Neuronal stem cell (in vitro differentiated cells): ENCODE measurements at regions not wholly inside any gene's neighbourhood (a gene's known extent, or its start where the extent isn't known, plus 50 kb on each side); places are given as distances from the start of the nearest gene placed in this dataset.

Source experiments
- DNase-seq: peaks from one replicate; pipeline ENCODE4 v3.0.0-alpha.2; 2013; ENCODE audit warnings: low spot score
- H2AFZ ChIP-seq: one replicate; pipeline ENCODE4 v1.6.1; 2013; ENCODE audit warnings: mild to moderate bottlenecking, low read length, inconsistent platforms
- H2AK5ac ChIP-seq: 2 replicates; pipeline ENCODE4 v1.6.1; 2013; ENCODE audit warnings: low read depth, mild to moderate bottlenecking, inconsistent platforms, low read length, moderate library complexity, mixed read lengths
- H2BK120ac ChIP-seq: 2 replicates; pipeline ENCODE4 v1.6.1; 2013; ENCODE audit warnings: low read depth, mild to moderate bottlenecking, inconsistent platforms, low read length, moderate library complexity, mixed read lengths
- H2BK12ac ChIP-seq: one replicate; pipeline ENCODE4 v1.6.1; 2013; ENCODE audit warnings: low read length, inconsistent platforms
- H2BK15ac ChIP-seq: 2 replicates; pipeline ENCODE4 v1.6.1; 2013; ENCODE audit warnings: mild to moderate bottlenecking, low read length, inconsistent platforms, mixed read lengths
- H2BK5ac ChIP-seq: one replicate; pipeline ENCODE4 v1.6.1; 2013; ENCODE audit warnings: inconsistent platforms, mild to moderate bottlenecking, low read length, moderate library complexity
- H3K14ac ChIP-seq: one replicate; pipeline ENCODE4 v1.6.1; 2013; ENCODE audit warnings: low read length, inconsistent platforms
- H3K18ac ChIP-seq: 2 replicates; pipeline ENCODE4 v1.6.1; 2013; ENCODE audit warnings: low read length, inconsistent platforms
- H3K23ac ChIP-seq: 2 replicates; pipeline ENCODE4 v1.6.1; 2013; ENCODE audit warnings: low read depth, mild to moderate bottlenecking, mixed read lengths, low read length, inconsistent platforms; ENCODE audit not compliant: poor library complexity
- H3K27ac ChIP-seq: replicated peaks from 3 replicates; pipeline ENCODE4 v1.5.1; 2013; ENCODE audit warnings: low read length, inconsistent platforms
- H3K27me3 ChIP-seq, 3 experiments: 2 replicates each; pipeline ENCODE4 v1.6.1; 2013; ENCODE audit warnings: low read length in 3 of 3, mild to moderate bottlenecking in 2 of 3, inconsistent platforms in 1 of 3, low read depth in 1 of 3, mixed read lengths in 1 of 3, moderate library complexity in 1 of 3; ENCODE audit not compliant: control insufficient read depth in 3 of 3, insufficient read depth in 3 of 3
- H3K36me3 ChIP-seq, 2 donors: replicated peaks in 1 of 2; 2 replicates each; pipeline ENCODE4 v1.6.1; 2013; ENCODE audit warnings: low read length in 2 of 2; ENCODE audit not compliant: control insufficient read depth in 2 of 2, insufficient read depth in 2 of 2
- H3K4ac ChIP-seq: 2 replicates; pipeline ENCODE4 v1.6.1; 2013; ENCODE audit warnings: inconsistent platforms, mild to moderate bottlenecking, low read length, moderate library complexity
- H3K4me1 ChIP-seq, 2 donors: 1 replicate in 1 of 2; 2 replicates in 1 of 2; pipeline ENCODE4 v1.6.1; 2013; ENCODE audit warnings: low read length in 2 of 2, low read depth in 1 of 2; ENCODE audit not compliant: control insufficient read depth in 2 of 2, insufficient read depth in 1 of 2
- H3K4me2 ChIP-seq: one replicate; pipeline ENCODE4 v1.6.1; 2013; ENCODE audit warnings: mild to moderate bottlenecking, low read length, inconsistent platforms; ENCODE audit not compliant: insufficient read depth, poor library complexity, severe bottlenecking
- H3K4me3 ChIP-seq, 2 donors: 2 replicates each; pipeline ENCODE4 v1.5.1; 2013; ENCODE audit warnings: low read length in 2 of 2, mild to moderate bottlenecking in 2 of 2, inconsistent platforms in 1 of 2, moderate library complexity in 1 of 2
- H3K79me1 ChIP-seq: one replicate; pipeline ENCODE4 v1.6.1; 2013; ENCODE audit warnings: low read depth, mild to moderate bottlenecking, inconsistent platforms, low read length, moderate library complexity
- H3K9ac ChIP-seq: one replicate; pipeline ENCODE4 v1.6.1; 2013; ENCODE audit warnings: mild to moderate bottlenecking, low read depth, low read length, inconsistent platforms; ENCODE audit not compliant: poor library complexity
- H3K9me3 ChIP-seq, 2 donors: replicated peaks in 1 of 2; 2 replicates each; pipeline versions ENCODE3 to v1.6.1; 2013; ENCODE audit warnings: low read length in 2 of 2, mild to moderate bottlenecking in 2 of 2, inconsistent platforms in 1 of 2, low read depth in 1 of 2, mixed read lengths in 1 of 2, moderate library complexity in 1 of 2; ENCODE audit not compliant: control insufficient read depth in 2 of 2, insufficient read depth in 1 of 2
- H4K8ac ChIP-seq: one replicate; pipeline ENCODE4 v1.6.1; 2013; ENCODE audit warnings: low read depth, mild to moderate bottlenecking, inconsistent platforms, low read length, moderate library complexity
- H4K91ac ChIP-seq: one replicate; pipeline ENCODE4 v1.6.1; 2013; ENCODE audit warnings: low read length, low read depth, mild to moderate bottlenecking, inconsistent platforms; ENCODE audit not compliant: poor library complexity
- WGBS, 2 donors: extraction: QIAGEN DNeasy Blood & Tissue Kit; methylation state at CpG; one replicate each; pipeline ENCODE4 v1.1.7; 2013; ENCODE audit warnings: missing lambda C conversion rate in 2 of 2, mixed read lengths in 1 of 2; ENCODE audit not compliant: insufficient read length in 2 of 2, insufficient replicate concordance in 1 of 2; ENCODE audit errors: extremely low coverage in 2 of 2; 5-methylcytosine and 5-hydroxymethylcytosine counted together

DNA sequence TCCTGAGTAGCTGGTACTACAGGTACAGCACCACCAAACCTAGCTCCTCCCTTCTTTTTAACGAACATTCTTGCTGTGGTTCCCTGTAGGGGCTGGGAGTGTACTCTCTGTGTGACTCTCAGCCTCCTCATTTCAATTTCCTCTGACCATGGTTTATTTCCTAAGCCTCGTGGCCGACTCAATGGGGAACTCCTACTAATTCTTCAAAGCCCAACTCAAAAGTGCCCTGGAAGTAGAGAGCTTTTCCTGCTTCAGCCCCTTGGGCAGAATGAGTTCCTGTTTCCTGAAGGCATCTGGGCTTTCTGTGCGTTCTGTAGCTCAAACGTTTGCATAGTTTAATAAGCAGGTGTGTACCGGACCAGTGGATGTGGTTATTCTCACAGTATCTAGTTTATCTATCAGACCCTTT lies 70.9 kb upstream of the ACOT11 start:
- Histone ChIP-seq H3K4me2 (no peak overlapping the region), H2AK5ac (no peak overlapping the region), H3K4ac (no peak overlapping the region), H3K18ac (no peak overlapping the region), H3K9me3 (no peaks in the 10 kb centered on the region), H3K23ac (no peak overlapping the region), H3K27me3 (no peaks in the 10 kb centered on the region), H2BK15ac (no peak overlapping the region), H3K36me3 (no peaks in the 10 kb centered on the region), H3K14ac (no peak overlapping the region), H4K91ac (no peak overlapping the region), H3K9ac (no peak overlapping the region), H4K8ac (no peak overlapping the region), H2AFZ (peak overlapping the region; percentile 78), H3K79me1 (no peaks in the 10 kb centered on the region), H3K4me1 (peaks cover 43 to 45% of the 10 kb centered on the region in 2 donors), H3K27ac (no peak overlapping the region), H2BK5ac (no peak overlapping the region), H2BK120ac (no peak overlapping the region), H2BK12ac (no peak overlapping the region), H3K4me3 (no peak overlapping the region)
- WGBS, 2 donors, result no CpG with 5 or more reads among the region's 6 CpGs
- DNase-seq, result no peak

DNA sequence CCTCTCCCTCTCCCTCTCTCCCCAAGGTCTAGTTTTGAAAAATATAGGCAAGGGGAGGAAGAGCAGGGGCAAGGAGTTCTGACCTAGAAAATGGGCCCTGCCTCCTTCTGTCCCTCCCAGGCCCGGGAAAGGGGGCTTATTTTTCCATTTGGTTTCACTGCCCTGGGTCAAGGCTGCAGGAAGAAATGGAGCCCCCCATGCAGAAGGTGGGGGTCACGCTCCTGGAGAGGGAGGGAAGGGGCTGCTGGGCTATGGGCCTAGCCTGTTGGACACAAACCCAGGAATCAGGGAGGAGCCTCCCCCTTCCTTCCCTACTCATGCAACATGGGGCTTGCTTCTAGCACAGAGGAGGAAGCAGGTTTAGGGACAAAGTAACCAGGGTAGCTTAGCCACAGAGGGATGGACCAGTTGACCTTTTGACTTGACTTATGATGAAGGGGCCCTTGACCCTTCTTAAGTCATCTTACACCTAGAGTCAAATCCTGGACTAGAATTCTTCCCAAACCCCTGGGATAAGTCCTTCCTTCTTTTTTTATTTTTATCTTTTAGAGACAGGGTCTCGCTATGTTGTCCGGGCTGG lies 70.4 kb upstream of the SSBP3 start:
- Histone ChIP-seq H3K9ac (peak overlapping the region; percentile 18), H4K91ac (peak overlapping the region; percentile 20), H2BK5ac (no peak overlapping the region), H3K9me3 (no peaks in the 10 kb centered on the region), H3K36me3 (no peaks in the 10 kb centered on the region), H2BK15ac (peak overlapping the region; percentile 90), H2AK5ac (peak overlapping the region; percentile 64), H3K18ac (peak overlapping the region; percentile 96), H3K4me3 (no peak overlapping the region), H2BK12ac (peak overlapping the region; percentile 89), H3K4me2 (no peak overlapping the region), H3K4ac (no peak overlapping the region), H3K4me1 (peaks cover 45 to 49% of the 10 kb centered on the region in 2 donors), H3K27me3 (no peaks in the 10 kb centered on the region), H2BK120ac (peak overlapping the region; percentile 93), H3K14ac (peak overlapping the region; percentile 58), H3K23ac (no peak overlapping the region), H2AFZ (peak overlapping the region; percentile 78), H3K79me1 (no peaks in the 10 kb centered on the region), H3K27ac (peak overlapping the region; percentile 30), H4K8ac (no peak overlapping the region)
- WGBS, 2 donors, result no CpG with 5 or more reads among the region's 4 CpGs
- no peak for DNase-seq

DNA sequence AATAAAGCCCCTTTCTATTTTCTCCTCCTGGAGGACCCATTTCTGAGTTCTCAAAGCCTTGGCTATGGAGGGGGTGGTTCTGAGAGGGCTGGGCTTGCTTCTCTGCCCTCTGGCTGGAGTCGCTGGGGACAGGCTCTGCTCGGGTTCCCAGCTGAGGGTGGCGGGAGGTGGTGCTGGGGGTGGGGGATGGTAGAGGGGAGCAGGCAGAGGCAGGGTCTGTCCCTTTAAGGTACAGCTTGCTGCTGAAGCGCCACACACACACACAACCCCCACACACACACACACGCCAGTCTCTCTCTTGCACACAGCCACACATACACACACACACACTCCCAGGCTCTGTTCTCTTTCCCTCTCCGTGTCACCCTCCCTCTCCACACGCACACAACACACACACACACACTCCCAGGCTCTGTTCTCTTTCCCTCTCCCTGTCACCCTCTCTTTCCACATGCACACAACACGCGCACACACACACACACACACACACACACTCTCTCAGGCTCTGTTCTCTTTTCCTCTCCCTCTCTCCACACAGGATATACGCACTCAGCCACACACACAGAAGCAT lies 69.8 kb upstream of the SSBP3 start:
- Histone ChIP-seq H3K4ac (no peak overlapping the region), H3K9ac (peak overlapping the region; percentile 57)

DNA sequence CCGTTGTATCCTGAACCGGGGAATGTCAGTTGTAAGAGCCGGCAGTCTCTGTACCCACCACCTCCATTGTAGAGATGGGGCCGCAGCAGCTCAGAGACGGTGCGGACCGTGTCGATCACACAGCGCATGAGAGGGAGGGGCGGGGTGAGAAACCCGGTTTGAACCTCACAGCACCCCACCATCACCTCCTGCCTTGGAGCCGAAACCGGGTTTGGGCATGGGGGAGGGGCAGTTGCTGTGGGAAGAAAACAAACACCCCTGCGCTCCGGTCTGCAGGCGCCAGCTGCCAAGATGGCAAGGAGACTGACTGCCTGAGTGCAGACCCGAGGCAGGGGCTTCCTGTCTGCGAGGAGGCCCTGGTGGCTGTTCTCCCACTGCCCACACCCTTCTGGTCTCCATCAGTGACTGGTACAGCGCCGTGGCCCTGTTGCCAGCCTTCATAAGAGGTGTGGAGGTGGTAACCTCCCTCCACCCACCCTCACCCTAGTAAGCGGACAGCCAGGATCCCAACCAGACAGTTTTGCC lies 69.2 kb upstream of the SSBP3 start:
- H4K8ac ChIP-seq, result peak overlapping the region; percentile 43
- H3K18ac ChIP-seq, result peak overlapping the region; percentile 98
- H3K14ac ChIP-seq, result peak overlapping the region; percentile 57
- peak overlapping the region; percentile 78 for H2AFZ ChIP-seq
- peak overlapping the region; percentile 81 for H3K23ac ChIP-seq
- H4K91ac ChIP-seq, result peak overlapping the region; percentile 94
- peak overlapping the region; percentile 59 for H3K27ac ChIP-seq
- peak overlapping the region; percentile 64 for H3K4me2 ChIP-seq
- no peaks in the 10 kb centered on the region for H3K9me3 ChIP-seq
- no peaks in the 10 kb centered on the region for H3K27me3 ChIP-seq
- H3K4ac ChIP-seq, result peak overlapping the region; percentile 45
- peak overlapping the region; percentile 98 for H2BK120ac ChIP-seq
- H2BK12ac ChIP-seq, result peak overlapping the region; percentile 87
- DNase-seq, result no peak
- peak overlapping the region; percentile 76 for H2BK15ac ChIP-seq
- peaks cover 42 to 48% of the 10 kb centered on the region in 2 donors for H3K4me1 ChIP-seq
- H3K9ac ChIP-seq, result peak overlapping the region; percentile 83
- no peaks in the 10 kb centered on the region for H3K79me1 ChIP-seq
- peak overlapping the region; percentile 7 to 65 for H3K4me3 ChIP-seq
- H3K36me3 ChIP-seq, result no peaks in the 10 kb centered on the region
- H2BK5ac ChIP-seq, result peak overlapping the region; percentile 88
- H2AK5ac ChIP-seq, result peak overlapping the region; percentile 99
- no CpG with 5 or more reads among the region's 21 CpGs for WGBS, 2 donors

More for the DNA sequence above, 69.8 kb upstream of the SSBP3 start:
- H3K4me3 ChIP-seq, result no peak overlapping the region
- H3K4me2 ChIP-seq, result peak overlapping the region; percentile 64
- H3K9me3 ChIP-seq, result no peaks in the 10 kb centered on the region
- no peaks in the 10 kb centered on the region for H3K79me1 ChIP-seq
- H3K27me3 ChIP-seq, result no peaks in the 10 kb centered on the region
- H2BK120ac ChIP-seq, result peak overlapping the region; percentile 98
- H2BK12ac ChIP-seq, result peak overlapping the region; percentile 89
- peak overlapping the region; percentile 98 for H3K18ac ChIP-seq
- H2AFZ ChIP-seq, result peak overlapping the region; percentile 78
- peak overlapping the region; percentile 88 for H2BK5ac ChIP-seq
- H3K4me1 ChIP-seq, result peaks cover 45 to 52% of the 10 kb centered on the region in 2 donors
- peak overlapping the region; percentile 59 for H3K27ac ChIP-seq
- H2BK15ac ChIP-seq, result peak overlapping the region; percentile 90
- H4K8ac ChIP-seq, result no peak overlapping the region
- no peak for DNase-seq
- peak overlapping the region; percentile 64 for H2AK5ac ChIP-seq
- H3K23ac ChIP-seq, result no peak overlapping the region
- H3K36me3 ChIP-seq, result no peaks in the 10 kb centered on the region
- H4K91ac ChIP-seq, result peak overlapping the region; percentile 94
- no CpG with 5 or more reads among the region's 10 CpGs for WGBS, 2 donors
- peak overlapping the region; percentile 58 for H3K14ac ChIP-seq
